ENCODE measurements at regions not wholly inside any gene's neighbourhood (a gene's known extent, or its start where the extent isn't known, plus 50 kb on each side); places are given as distances from the start of the nearest gene placed in this dataset.
"Not testable (repeated sequence)": the region's sequence is repeated elsewhere in the genome, so short reads cannot be mapped to it uniquely, and the experiment has no call there.

DNA sequence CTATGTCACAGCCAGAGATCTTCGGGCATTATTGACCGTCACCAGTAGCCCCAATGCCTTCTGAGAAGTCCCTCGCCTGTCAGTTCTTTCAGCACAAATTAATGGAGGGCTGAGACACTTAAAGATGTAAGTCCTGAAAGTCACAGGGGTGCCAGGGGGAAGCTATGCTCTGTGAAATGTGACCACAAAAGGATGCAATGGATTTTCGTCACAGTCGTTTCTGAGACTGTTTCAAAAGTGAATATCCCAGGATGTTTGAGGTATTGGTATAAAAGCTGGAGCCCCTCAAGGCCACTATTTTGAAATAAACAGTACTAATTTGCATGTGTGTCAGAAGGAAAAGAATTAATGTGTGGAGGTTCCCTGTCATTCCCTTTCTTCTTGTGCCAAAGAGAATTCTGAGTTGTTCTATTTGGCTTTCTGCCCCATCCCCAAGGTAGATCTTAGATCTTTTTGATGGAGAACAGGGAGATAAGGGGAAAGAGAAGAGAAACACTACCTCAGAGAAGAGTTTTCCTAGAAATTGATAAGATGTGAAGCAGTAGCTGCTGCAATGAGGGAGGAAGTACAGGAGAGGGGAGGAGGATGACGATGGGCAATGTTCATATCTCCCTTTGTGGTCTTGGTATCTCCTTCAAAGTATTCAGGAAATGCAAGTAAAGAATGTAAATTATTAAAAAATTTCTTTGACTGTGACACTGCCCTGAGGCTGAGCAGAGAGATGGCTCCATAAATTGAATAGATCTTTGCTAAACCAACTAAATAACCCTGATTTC is 101.8 kb upstream of the NAP1L1 start:
- TF ChIP-seq, protein P1, sequence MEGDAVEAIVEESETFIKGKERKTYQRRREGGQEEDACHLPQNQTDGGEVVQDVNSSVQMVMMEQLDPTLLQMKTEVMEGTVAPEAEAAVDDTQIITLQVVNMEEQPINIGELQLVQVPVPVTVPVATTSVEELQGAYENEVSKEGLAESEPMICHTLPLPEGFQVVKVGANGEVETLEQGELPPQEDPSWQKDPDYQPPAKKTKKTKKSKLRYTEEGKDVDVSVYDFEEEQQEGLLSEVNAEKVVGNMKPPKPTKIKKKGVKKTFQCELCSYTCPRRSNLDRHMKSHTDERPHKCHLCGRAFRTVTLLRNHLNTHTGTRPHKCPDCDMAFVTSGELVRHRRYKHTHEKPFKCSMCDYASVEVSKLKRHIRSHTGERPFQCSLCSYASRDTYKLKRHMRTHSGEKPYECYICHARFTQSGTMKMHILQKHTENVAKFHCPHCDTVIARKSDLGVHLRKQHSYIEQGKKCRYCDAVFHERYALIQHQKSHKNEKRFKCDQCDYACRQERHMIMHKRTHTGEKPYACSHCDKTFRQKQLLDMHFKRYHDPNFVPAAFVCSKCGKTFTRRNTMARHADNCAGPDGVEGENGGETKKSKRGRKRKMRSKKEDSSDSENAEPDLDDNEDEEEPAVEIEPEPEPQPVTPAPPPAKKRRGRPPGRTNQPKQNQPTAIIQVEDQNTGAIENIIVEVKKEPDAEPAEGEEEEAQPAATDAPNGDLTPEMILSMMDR (IDR thresholded peaks at IDR 0.05; ENCODE audit: borderline replicate concordance, insufficient read depth, low read depth, low read length), result no peak
- H3K4me3 ChIP-seq (ENCODE audit: low read depth, low read length), result no peak overlapping the region

DNA sequence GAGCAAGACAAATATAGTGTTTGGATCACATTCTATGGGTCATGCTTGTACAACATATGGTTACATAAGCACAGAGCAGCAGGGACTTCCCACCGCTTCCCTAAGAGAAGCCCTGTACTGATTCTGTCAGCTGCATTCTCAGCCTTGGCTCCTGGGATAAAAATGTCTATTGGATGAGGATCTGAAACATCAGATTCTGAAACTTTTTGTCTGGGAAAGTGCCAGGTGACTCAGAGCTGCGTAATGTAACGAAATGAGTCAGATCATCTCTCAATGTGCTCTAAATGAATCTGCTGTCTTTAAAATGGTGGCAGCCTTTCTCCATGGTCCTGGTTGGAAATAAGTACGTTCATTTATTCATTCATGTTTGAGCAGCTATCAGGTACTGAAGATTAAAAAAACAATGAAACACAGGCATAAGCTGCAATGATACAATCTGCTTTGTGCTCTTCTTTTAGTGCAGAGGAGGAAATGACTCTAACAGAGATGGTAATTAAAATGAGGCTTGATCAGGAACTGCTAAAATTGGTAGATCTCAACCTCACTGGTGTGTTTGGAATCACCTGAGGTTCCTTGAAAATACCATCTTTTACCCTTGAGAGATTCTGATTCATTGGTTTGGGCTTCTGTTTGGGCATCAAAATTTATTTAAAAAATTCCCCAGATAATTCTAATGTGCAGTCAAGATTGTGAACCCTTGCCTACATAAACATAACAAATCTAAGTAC is 99.1 kb upstream of the NAP1L1 start:
- TF ChIP-seq, protein P1 (IDR thresholded peaks at IDR 0.05; ENCODE audit: borderline replicate concordance, insufficient read depth, low read depth, low read length), result no peak
- H3K4me3 ChIP-seq (ENCODE audit: low read depth, low read length), result no peak overlapping the region

DNA sequence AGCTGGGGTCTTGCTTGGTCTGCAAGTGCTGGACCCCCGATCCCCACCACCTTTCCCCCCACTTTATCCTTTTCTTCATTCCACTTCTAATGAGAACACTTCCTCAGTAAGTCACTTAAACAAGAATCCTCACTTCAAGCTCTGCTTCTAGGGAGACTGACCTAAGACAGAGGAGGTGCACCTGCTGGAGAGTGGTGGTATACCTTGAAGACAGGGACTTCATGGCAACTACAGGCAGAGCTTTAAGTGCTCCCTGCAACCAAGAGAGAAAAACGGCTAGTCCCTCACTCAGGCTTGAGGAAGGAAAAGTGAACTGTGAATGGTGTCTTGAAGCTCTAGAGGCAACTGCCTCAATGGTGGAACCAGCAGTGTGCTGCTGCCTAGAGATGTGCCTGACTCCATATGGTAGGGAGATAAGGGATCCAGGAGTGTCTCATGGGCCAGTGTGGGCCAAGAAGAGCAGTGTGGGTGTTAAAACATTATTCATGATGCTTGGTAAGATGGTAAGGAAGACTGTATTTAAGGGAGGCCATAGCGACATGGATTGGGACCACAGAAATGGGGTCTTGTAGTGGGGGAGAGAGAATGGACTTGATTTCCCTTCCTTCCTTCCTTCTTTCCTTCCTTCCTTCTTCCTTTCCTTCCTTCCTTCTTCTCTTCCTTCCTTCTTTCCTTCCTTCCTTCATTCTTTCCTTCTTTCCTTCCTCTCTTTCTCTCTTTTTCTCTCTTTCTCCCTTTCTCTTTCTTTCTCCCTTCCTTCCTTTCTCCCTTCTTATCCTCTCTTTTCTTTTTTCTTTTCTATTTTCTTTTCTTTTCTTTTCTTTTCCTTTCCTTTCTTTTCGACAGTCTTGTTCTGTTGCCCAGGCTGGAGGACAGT is 96.2 kb upstream of the NAP1L1 start:
- TF ChIP-seq, protein P1 (IDR thresholded peaks at IDR 0.05; ENCODE audit: borderline replicate concordance, insufficient read depth, low read depth, low read length), result peak; percentile 27; the same call in 1 of the 2 replicates
- H3K4me3 ChIP-seq (ENCODE audit: low read depth, low read length), result no peak overlapping the region

DNA sequence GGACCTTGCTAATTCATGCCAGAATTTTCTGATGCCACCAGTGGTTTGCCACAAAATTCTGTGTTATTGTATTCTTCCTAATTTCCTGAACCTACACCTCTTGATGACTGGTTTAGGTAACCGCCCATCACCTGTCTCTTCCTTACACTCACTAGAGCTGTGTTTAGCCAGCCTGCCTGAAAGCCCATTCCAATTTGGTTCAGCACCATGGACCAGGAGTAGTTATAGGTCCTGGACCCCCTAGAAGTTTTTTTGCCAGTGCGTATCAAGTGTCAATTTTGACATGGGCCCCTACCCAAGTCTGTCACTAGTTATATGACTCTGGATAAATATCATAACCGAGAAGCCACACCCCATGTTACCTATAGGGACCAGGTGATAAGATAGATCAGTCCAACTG is 94.0 kb upstream of the NAP1L1 start:
- TF ChIP-seq, protein P1 (IDR thresholded peaks at IDR 0.05; ENCODE audit: borderline replicate concordance, insufficient read depth, low read depth, low read length), result no peak
- H3K4me3 ChIP-seq (ENCODE audit: low read depth, low read length), result no peak overlapping the region

DNA sequence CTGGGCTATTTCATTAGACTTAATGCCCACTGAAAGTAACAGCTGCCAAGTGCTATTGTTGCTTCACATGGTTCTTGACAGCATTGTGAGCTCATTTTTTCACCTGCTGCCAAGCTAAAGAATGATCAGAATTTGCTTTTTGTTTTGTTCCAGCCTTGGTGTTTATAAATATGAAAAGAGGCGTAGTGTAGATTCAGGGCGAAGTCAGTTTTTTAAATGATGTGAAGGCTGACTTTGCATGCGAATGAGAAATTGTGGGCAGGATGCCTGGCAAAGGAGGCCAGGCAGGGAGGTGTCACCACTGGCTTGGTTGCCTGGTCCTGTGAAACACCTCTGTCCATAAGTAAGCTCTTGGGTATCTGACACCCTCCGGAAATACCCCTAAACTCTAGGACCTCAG is 93.3 kb upstream of the NAP1L1 start:
- TF ChIP-seq, protein P1 (IDR thresholded peaks at IDR 0.05; ENCODE audit: borderline replicate concordance, insufficient read depth, low read depth, low read length), result no peak
- no peak overlapping the region for H3K4me3 ChIP-seq (ENCODE audit: low read depth, low read length)

DNA sequence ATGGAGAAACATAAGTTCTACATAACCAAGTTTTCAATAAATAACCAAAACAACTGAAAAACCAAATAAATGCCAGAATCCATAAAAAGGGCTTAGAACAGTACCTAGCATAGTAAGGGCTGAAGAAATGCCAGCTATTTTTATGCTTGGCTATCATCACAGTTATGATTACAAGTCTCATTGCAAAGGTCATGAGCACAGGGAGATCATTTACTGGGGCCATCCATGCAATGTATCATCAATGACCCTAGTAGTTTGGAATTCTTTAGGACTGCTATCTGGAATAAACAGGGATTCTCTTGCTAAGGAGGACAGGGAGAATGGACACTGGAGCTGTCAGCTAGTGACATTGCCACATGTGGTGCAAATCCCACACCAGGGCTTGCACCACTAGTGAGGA is 92.5 kb upstream of the NAP1L1 start:
- H3K4me3 ChIP-seq (ENCODE audit: low read depth, low read length), result no peak overlapping the region

DNA sequence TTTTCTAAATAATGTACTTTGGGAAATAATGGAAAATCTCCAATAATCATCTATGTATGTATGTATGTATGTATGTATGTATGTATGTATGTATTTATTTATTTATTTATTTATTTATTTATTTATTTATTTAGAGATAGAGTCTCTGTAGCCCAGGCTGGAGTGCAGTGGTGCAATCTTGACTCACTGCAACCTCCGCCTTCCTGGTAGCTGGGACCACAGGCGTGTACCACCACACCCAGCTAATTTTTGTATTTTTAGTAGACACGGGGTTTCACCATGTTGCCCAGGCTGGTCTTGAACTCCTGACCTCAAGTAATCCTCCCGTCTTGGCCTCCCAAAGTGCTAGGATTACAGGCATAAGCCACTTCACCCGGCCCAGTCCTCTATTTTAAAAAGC is 91.5 kb upstream of the NAP1L1 start:
- not testable (repeated sequence) for H3K4me3 ChIP-seq (ENCODE audit: low read depth, low read length)

More for the DNA sequence above, 92.5 kb upstream of the NAP1L1 start:
- TF ChIP-seq, protein P1 (IDR thresholded peaks at IDR 0.05; ENCODE audit: borderline replicate concordance, insufficient read depth, low read depth, low read length), result no peak

All from GM12875 (cell line).